Hepatocyte (in vitro differentiated cells): ENCODE measurements at regions not wholly inside any gene's neighbourhood (a gene's known extent, or its start where the extent isn't known, plus 50 kb on each side); places are given as distances from the start of the nearest gene placed in this dataset.

Experiments used
- EZH2phosphoT487 ChIP-seq: fragments of 200-600 bp; sonication (generic); IDR thresholded peaks from one replicate; pipeline ENCODE4 v1.6.1; 2018; ENCODE audit warnings: antibody characterized with exemption, mild to moderate bottlenecking, low read depth, moderate library complexity; ENCODE audit not compliant: unreplicated experiment, severe bottlenecking
- TF ChIP-seq, protein P1 (sequence below): fragments of 200-600 bp; sonication (generic); IDR thresholded peaks from 2 replicates; pipeline ENCODE4 v1.5.1; 2016; ENCODE audit warnings: antibody characterized with exemption, mild to moderate bottlenecking; ENCODE audit not compliant: poor library complexity

DNA sequence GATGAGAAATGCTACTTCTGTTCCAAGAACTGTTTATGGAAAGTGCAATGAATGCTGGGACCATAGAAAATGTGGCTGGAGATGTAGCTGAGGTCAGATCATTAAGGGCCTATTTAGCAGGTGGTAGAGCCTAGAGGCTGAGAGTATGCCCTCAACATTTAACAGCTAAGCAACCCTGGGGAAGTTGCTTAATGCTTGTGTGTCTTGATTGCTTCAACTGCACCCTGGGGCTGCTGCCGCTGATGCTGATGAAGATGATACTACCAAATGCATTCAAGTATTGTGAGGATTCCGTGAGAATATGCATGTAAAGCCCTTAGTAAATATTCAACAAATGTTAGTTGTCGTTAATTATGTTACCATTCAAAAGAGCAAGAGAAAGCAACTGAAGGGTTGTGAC is 273.2 kb downstream of the BCL11A start:
- TF ChIP-seq, protein P1, sequence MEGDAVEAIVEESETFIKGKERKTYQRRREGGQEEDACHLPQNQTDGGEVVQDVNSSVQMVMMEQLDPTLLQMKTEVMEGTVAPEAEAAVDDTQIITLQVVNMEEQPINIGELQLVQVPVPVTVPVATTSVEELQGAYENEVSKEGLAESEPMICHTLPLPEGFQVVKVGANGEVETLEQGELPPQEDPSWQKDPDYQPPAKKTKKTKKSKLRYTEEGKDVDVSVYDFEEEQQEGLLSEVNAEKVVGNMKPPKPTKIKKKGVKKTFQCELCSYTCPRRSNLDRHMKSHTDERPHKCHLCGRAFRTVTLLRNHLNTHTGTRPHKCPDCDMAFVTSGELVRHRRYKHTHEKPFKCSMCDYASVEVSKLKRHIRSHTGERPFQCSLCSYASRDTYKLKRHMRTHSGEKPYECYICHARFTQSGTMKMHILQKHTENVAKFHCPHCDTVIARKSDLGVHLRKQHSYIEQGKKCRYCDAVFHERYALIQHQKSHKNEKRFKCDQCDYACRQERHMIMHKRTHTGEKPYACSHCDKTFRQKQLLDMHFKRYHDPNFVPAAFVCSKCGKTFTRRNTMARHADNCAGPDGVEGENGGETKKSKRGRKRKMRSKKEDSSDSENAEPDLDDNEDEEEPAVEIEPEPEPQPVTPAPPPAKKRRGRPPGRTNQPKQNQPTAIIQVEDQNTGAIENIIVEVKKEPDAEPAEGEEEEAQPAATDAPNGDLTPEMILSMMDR: no peak
- no peak for TF ChIP-seq EZH2phosphoT487
